GM19328 (cell line): ENCODE measurements at regions not wholly inside any gene's neighbourhood (a gene's known extent, or its start where the extent isn't known, plus 50 kb on each side); places are given as distances from the start of the nearest gene placed in this dataset.
"Not testable (repeated sequence)": the region's sequence is repeated elsewhere in the genome, so short reads cannot be mapped to it uniquely, and the experiment has no call there.

ENCODE experiments used
- ATAC-seq: cut with Tn5 transposase; IDR thresholded peaks from one replicate; pipeline ENCODE4 v1.9.1; 2021; ENCODE audit warnings: mild to moderate bottlenecking, moderate library complexity; ENCODE audit not compliant: unreplicated experiment

DNA sequence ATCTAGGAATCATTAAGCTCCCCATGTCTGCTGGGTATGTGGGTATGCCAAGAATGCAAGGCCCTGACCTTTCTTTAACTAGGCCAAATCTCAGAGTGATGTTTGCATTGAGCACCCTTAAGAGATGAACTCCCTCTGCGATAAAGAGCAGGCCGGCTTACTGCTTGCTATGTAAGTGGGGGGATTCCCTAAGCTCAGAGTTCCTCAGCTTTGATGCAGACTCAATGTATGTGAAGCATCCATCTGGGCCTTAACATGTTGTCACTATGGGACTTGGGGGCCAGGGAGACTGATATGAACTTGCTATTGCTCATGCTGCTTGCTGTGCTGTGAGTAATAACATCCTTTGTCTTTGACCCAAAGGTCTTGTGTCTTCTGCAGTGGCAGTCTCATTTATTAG, 149.7 kb downstream of the C12orf75 start:
- ATAC-seq, result no peak

DNA sequence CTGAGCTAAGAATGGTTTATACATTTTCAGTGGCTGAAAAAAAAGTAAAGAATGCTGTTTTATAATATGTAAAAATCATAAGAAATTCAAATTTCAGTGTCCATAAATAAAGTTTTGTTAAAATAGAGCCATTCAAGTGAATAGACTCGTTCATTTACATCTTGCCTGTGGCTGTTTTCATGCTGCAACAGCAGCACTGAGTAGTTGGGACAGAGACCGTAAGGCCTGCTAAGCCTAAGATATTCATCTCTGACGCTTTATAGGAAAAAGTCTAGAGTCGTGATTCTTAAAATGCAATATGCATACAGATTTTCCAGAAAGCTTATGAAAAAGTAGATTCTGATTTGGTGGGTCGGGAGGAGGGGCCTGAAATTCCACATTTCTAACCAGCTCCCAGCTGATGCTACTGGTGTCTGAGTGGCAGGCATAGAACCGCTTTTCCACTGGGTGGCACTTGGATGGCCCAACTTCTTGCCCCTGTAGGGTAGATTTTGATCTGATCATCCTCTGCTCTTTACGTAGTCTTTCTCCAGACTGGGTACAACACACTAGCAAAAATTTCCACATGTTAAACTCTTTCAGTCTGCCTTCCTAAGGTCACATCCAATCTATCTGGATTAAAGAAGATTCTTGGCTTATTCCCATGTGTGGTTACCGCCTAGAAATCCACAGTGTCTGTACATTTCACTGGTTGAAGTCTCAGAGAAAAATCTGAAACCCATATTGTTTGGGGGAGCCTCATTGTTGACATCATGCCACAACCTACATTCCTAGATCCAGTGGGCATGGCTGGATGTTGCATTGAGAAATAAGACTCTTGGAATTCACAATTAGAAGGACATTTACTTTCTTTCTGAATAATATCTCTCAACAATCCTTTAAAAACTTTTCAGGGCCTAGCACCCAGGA, 151.2 kb downstream of the C12orf75 start:
- ATAC-seq, result no peak

GRCh38 chr12:105482951-105483350, 152.5 kb downstream of the C12orf75 start:
- ATAC-seq, result no peak

- no peak for ATAC-seq
Observed at GRCh38 chr12:105483691-105484090, 153.2 kb downstream of the C12orf75 start.

DNA sequence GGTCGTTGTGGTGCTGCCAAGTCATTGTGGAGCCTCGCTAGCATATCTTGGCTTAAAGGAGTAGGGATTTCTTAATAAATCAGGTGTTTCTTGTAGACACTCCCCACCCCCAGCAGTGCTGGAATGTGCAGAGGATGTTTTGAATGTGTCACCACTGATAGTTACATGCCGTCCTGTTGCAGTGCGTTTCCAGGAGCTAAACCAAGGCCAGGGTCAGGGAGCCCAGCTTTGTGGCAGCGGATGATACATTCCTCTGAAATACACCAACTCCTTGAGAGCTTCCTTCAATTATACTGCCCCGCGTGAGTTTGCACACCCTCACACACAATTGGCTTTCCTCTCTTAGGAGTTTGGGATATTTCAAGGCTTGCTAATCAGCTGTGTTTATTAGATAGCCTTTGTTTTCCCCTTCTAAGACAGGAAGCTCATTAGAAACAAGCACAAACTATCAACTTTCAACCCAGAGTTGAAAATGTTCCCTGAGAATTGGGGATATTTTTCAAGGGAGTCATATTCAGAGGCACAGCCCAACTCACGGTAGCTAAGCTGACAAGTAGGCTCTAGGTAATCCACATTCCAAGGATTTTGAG, 154.9 kb downstream of the C12orf75 start:
- ATAC-seq, result no peak

GRCh38 chr12:105485921-105486320, 155.4 kb downstream of the C12orf75 start:
- ATAC-seq, result no peak

- ATAC-seq, result no peak
Observed at GRCh38 chr12:105487963-105488362, 157.5 kb downstream of the C12orf75 start.

DNA sequence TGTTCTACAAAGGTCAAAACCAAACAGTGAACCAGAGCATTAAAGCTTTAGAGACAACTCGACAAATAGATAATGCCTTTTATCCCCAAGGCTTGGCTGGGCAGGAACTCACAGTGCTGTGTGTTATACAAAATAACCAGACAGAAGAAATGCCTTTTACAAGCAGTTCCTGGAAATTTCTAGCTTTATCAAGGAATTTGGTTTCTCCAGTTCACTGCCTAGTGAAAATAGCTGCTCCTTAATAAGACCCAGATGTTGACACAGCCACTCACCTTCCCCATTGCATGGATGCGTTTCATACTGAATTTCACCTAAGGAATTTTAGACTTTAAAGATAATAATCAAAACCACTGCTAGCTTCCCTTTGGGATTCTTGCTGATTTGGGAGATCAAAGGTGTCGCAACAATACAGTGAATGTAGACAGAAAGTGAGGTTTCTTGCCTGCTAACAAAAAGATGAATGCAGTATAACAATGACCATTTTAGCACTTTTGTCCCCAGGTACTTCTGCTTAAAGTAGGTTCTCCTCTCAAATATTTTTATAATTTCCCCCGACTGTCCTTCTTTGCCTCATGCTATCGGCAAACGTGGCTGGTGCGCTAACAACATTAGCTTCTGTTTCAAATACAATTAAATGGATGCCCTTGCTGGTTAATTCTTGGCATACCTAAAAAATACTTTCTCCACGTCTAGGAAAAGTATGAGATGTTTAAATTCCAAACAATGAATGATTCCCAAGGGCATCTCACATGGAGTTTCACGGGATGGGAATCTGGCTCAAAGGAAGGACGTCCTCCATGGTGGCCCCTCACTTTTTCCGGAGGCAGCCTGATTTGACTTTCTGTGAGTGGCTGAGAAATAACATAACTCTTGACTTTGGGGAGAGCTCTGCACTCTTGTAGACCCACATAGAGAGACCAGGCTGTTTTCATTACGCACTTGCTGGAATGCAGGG, 162.4 kb downstream of the C12orf75 start:
- no peak for ATAC-seq

GRCh38 chr12:105499205-105499604, 168.7 kb downstream of the C12orf75 start:
- no peak for ATAC-seq

DNA sequence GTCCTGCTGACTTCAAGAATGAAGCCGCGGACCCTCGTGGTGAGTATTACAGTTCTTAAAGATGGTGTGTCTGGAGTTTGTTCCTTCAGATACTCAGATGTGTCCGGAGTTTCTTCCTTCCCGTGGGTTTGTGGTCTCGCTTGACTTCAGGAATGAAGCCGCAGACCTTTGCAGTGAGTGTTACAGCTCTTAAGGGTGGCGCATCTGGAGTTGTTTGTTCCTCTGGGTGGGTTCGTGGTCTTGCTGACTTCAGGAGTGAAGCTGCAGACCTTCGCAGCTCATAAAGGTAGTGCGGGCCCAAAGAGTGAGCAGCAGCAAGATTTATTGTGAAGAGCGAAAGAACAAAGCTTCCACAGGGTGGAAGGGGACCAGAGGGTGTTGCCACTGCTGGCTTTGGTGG, 170.2 kb downstream of the C12orf75 start:
- ATAC-seq, result not testable (repeated sequence)

DNA sequence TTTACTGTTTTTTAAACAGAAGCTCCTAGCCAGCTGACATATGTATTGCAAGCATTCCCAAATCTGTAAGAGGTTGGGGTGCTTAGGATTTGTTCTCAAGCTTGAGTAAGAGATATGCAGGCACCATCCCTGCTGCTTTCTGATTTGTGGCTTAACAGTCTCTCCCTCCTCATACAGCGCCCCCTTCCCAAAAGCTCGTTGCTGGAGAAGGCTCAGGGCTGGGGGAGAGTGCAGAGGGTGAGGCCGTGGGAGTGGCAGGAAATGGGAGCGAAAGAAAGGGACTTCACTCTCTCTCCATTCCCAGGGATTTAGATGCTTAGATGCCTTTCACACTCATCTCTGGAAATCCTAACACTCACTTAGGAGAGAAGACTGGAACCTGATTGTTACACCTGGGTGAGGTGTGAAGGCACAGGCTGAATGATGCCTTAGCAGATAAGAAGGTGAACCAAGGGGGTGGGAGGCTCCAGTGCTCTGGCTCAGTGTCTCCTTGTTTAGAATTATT, 172.0 kb downstream of the C12orf75 start:
- no peak for ATAC-seq

- no peak for ATAC-seq
Observed at GRCh38 chr12:105503619-105504018, 173.1 kb downstream of the C12orf75 start.

DNA sequence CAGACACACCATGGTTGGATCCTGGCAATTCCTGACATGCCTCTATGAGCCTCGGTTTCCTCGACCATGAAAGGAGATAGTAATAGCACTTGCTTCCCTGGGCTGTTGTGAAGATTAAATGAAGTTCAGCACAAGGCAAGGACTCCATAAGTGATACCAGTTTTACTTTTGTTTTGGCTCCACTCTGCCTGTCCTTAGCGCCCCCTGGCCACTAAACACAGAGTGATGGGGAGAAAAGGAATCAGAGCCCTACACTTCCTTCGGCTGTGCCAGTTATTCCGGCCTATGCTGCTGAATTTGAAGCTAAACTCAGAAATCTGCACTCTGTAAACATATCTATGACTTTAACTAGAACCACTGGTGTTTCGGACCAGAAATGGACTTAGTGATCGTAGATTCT, 173.8 kb downstream of the C12orf75 start:
- no peak for ATAC-seq

DNA sequence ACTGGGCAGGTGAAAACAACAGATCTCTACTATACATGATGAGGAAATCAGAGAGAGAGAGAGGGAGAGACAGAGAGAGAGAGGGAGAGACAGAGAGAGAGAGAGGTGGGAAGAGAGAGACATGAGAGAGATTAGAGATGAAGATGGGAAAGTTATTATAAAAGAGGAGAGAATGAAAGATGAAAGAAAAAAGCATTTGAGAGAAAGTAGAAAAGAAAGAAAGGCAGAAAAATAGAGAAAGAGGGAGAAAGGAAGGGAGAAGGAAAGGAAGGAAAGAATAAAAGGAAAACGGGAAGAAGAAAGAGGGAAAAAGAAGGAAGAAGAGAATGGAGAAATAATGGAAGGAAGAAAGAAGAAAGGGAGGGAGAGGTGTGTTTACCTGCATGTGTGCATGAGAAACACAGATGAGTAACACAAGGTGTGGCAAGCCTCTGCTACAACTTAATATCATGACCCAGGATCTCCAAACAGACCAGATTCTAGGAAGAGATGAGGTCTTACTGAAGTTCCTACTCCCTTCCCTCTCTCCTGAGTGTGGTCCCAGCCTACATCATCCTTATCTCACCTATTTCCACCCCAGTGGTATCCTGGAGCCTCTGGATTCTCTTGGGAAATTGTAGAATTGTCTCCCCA, 176.3 kb downstream of the C12orf75 start:
- ATAC-seq, result no peak

GRCh38 chr12:105507311-105508038, 177.0 kb downstream of the C12orf75 start:
- no peak for ATAC-seq

DNA sequence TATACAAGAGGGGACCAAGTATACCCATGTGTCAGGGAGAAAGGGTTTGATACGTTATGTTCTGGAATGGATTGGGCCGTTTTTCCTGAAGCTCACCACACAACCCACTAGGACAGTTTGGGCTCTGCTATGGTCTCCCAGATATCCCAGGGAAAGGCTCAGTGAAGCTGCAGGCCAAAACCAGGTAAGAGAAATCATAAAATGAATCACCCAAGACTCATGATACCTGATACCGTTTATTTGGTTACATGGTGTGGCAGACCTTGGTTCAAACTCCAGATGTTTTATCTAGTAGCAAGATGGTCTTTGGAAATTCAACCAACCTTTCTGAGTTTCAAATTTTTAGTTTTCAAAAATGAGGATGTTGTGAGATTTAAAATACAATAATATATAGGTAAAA, 177.6 kb downstream of the C12orf75 start:
- ATAC-seq, result no peak

- ATAC-seq, result no peak
Observed at GRCh38 chr12:105510526-105510925, 180.0 kb downstream of the C12orf75 start.

GRCh38 chr12:105512861-105513260, 182.4 kb downstream of the C12orf75 start:
- not testable (repeated sequence) for ATAC-seq

- ATAC-seq, result no peak
Observed at GRCh38 chr12:105522166-105522825, 191.8 kb downstream of the C12orf75 start.
